NCI-H748 (cell line): ENCODE measurements at regions not wholly inside any gene's neighbourhood (a gene's known extent, or its start where the extent isn't known, plus 50 kb on each side); places are given as distances from the start of the nearest gene placed in this dataset.
A peak's percentile ranks its signal among the peaks of the same experiment; 100 is the strongest.
"Not testable (repeated sequence)": the region's sequence is repeated elsewhere in the genome, so short reads cannot be mapped to it uniquely, and the experiment has no call there.

ENCODE experiments used
- DNase-seq: peaks from one replicate; lab custom pipeline; 2025; ENCODE audit not compliant: unreplicated experiment; lab: John Stamatoyannopoulos, UW

GRCh38 chr4:126546197-126546596 is 1086.6 kb upstream of the INTU start:
- not testable (repeated sequence) for DNase-seq

GRCh38 chr4:126547352-126547751 is 1085.4 kb upstream of the INTU start:
- no peak for DNase-seq

- DNase-seq, result no peak
Observed at GRCh38 chr4:126548890-126549289, 1083.9 kb upstream of the INTU start.

GRCh38 chr4:126552321-126552720 is 1080.4 kb upstream of the INTU start:
- DNase-seq, result no peak

GRCh38 chr4:126553248-126553647 is 1079.5 kb upstream of the INTU start:
- no peak for DNase-seq

GRCh38 chr4:126558596-126558995 is 1074.2 kb upstream of the INTU start:
- no peak for DNase-seq

- DNase-seq, result no peak
Observed at GRCh38 chr4:126559961-126560360, 1072.8 kb upstream of the INTU start.

- DNase-seq, result no peak
Observed at GRCh38 chr4:126560794-126561193, 1072.0 kb upstream of the INTU start.

- no peak for DNase-seq
Observed at GRCh38 chr4:126563389-126563788, 1069.4 kb upstream of the INTU start.

- DNase-seq, result no peak
Observed at GRCh38 chr4:126564283-126564854, 1068.4 kb upstream of the INTU start.

- DNase-seq, result no peak
Observed at GRCh38 chr4:126568652-126569570, 1063.8 kb upstream of the INTU start.

- no peak for DNase-seq
Observed at GRCh38 chr4:126572264-126572663, 1060.5 kb upstream of the INTU start.

GRCh38 chr4:126582737-126583136 is 1050.0 kb upstream of the INTU start:
- no peak for DNase-seq

GRCh38 chr4:126583509-126583908 is 1049.2 kb upstream of the INTU start:
- peak; percentile 0 for DNase-seq

- DNase-seq, result no peak
Observed at GRCh38 chr4:126591583-126591982, 1041.2 kb upstream of the INTU start.

GRCh38 chr4:126592088-126592487 is 1040.7 kb upstream of the INTU start:
- DNase-seq, result no peak

- DNase-seq, result no peak
Observed at GRCh38 chr4:126593626-126594025, 1039.1 kb upstream of the INTU start.

- no peak for DNase-seq
Observed at GRCh38 chr4:126595643-126596042, 1037.1 kb upstream of the INTU start.

- no peak for DNase-seq
Observed at GRCh38 chr4:126599746-126600145, 1033.0 kb upstream of the INTU start.

- no peak for DNase-seq
Observed at GRCh38 chr4:126603210-126603609, 1029.5 kb upstream of the INTU start.

GRCh38 chr4:126603825-126604224 is 1028.9 kb upstream of the INTU start:
- DNase-seq, result no peak

GRCh38 chr4:126604268-126604867 is 1028.4 kb upstream of the INTU start:
- DNase-seq, result peak; percentile 9
